Activated B cell treated with CpG ODN at 0.5 μM for 24 hours (primary cell): ENCODE measurements at regions not wholly inside any gene's neighbourhood (a gene's known extent, or its start where the extent isn't known, plus 50 kb on each side); places are given as distances from the start of the nearest gene placed in this dataset.

Source experiments
- ATAC-seq: fragments of 200-7000 bp; cut with Tn5 transposase; one replicate; pipeline ENCODE4 v1.10.0; 2021; ENCODE audit warnings: low read depth, mild to moderate bottlenecking, moderate library complexity
- CTCF ChIA-PET: fragments of 350-600 bp; sonication (Branson Sonifier 250); formaldehyde crosslinking; loops from one replicate; lab custom pipeline; 2021; ENCODE audit warnings: antibody characterized with exemption; lab: Charles Lee
- POLR2A ChIA-PET: fragments of 350-600 bp; sonication (Branson Sonifier 250); formaldehyde crosslinking; loops from one replicate; lab custom pipeline; 2021; ENCODE audit warnings: antibody characterized with exemption; lab: Charles Lee
- DNase-seq: peaks from one replicate; pipeline ENCODE4 v3.0.0; 2022
- H3K27ac Mint-ChIP-seq: one replicate; pipeline ENCODE4 v1.8.0; 2020; ENCODE audit warnings: mixed read lengths
- H3K27me3 Mint-ChIP-seq: one replicate; pipeline ENCODE4 v1.8.0; 2021; ENCODE audit warnings: mixed read lengths
- H3K36me3 Mint-ChIP-seq: one replicate; pipeline ENCODE4 v1.8.0; 2021; ENCODE audit warnings: low read depth, mixed read lengths
- H3K4me1 Mint-ChIP-seq: one replicate; pipeline ENCODE4 v1.8.0; 2021; ENCODE audit warnings: mixed read lengths
- H3K4me3 Mint-ChIP-seq: one replicate; pipeline ENCODE4 v1.8.0; 2020; ENCODE audit warnings: mild to moderate bottlenecking, mixed read lengths
- H3K9me3 Mint-ChIP-seq: one replicate; pipeline ENCODE4 v1.8.0; 2020; ENCODE audit warnings: mixed read lengths
- CTCF ChIP-seq: fragments of 200-600 bp; IDR thresholded peaks from one replicate; pipeline ENCODE4 v1.8.0; 2022; ENCODE audit warnings: antibody characterized with exemption, mild to moderate bottlenecking
- intact Hi-C: fragments of 100-400 bp; cut with micrococcal nuclease; formaldehyde crosslinking; loops from one replicate; pipeline ENCODE4 v1.15.1; 2024

GRCh38 chr13:32956595-32956933 lies 59.7 kb upstream of the KL start:
- no peak overlapping the region for H3K4me3 Mint-ChIP-seq
- TF ChIP-seq CTCF: no peak
- ChIA-PET POLR2A (no interaction called here), CTCF (no interaction called here)
- DNase-seq: no peak
- ATAC-seq: no peak
- intact Hi-C loops: no loop called here
- H3K36me3 Mint-ChIP-seq: no peaks in the 10 kb centered on the region
- H3K27ac Mint-ChIP-seq: no peak overlapping the region
- peaks cover 5% of the 10 kb centered on the region for H3K27me3 Mint-ChIP-seq
- no peaks in the 10 kb centered on the region for H3K9me3 Mint-ChIP-seq
- no peaks in the 10 kb centered on the region for H3K4me1 Mint-ChIP-seq

- CTCF ChIA-PET: no interaction called here
- H3K27me3 Mint-ChIP-seq: peaks cover 6% of the 10 kb centered on the region
- ATAC-seq: no peak
- no peaks in the 10 kb centered on the region for H3K4me1 Mint-ChIP-seq
- no peak overlapping the region for H3K27ac Mint-ChIP-seq
- no peaks in the 10 kb centered on the region for H3K36me3 Mint-ChIP-seq
- H3K4me3 Mint-ChIP-seq: no peak overlapping the region
- no peak for DNase-seq
- no peaks in the 10 kb centered on the region for H3K9me3 Mint-ChIP-seq
- TF ChIP-seq CTCF: no peak
- POLR2A ChIA-PET: no interaction called here
- intact Hi-C loops: no loop called here
Observed at GRCh38 chr13:32960626-32961025, 55.6 kb upstream of the KL start.

DNA sequence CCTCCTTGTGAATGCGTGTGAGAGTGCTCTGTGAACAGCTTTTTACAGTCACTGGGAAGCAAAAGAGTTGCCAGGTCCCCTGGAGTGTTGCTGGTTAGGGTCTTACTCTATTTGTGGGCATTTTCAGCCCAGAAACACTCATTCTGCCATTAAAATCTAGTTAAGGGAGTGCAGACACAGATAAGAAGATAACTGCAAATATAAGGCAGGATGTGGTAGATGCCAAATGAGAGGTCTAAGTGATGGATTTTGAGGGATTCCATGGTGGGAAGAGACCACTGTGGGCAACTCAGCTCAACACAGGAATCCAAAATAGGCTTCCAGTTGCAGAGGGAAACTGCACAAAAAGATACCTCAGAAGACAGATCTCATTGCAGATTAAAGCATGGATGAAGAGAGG lies 54.5 kb upstream of the KL start:
- no peaks in the 10 kb centered on the region for H3K4me1 Mint-ChIP-seq
- peaks cover 6% of the 10 kb centered on the region for H3K27me3 Mint-ChIP-seq
- TF ChIP-seq CTCF: no peak
- ChIA-PET CTCF (no interaction called here), POLR2A (no interaction called here)
- no peak overlapping the region for H3K4me3 Mint-ChIP-seq
- no peak for ATAC-seq
- H3K36me3 Mint-ChIP-seq: no peaks in the 10 kb centered on the region
- intact Hi-C loops: no loop called here
- H3K9me3 Mint-ChIP-seq: no peaks in the 10 kb centered on the region
- H3K27ac Mint-ChIP-seq: no peak overlapping the region
- DNase-seq: no peak

DNA sequence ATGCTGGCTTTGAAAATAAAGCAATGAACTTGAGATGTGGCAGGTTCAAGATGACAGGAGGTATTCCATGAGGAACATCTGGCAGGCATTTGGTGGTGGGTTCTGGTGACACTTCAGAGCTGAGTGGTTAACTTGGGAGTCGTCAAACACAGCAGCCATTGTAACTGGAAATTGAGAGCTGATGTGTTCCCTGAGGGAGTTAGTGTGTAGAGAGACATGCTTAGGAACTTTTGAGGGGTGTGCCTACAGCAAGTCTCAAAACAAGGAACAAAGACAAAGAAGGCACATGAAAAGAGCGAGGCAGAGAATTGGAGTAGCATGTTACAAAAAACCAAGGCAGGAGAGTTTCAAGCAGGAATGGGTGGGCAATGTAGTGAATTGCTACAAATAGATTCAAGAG lies 53.9 kb upstream of the KL start:
- CTCF ChIA-PET: no interaction called here
- H3K27me3 Mint-ChIP-seq: peaks cover 4% of the 10 kb centered on the region
- no peak overlapping the region for H3K4me3 Mint-ChIP-seq
- no peaks in the 10 kb centered on the region for H3K36me3 Mint-ChIP-seq
- TF ChIP-seq CTCF: no peak
- intact Hi-C loops: no loop called here
- no peak for ATAC-seq
- no peaks in the 10 kb centered on the region for H3K9me3 Mint-ChIP-seq
- DNase-seq: no peak
- no peak overlapping the region for H3K27ac Mint-ChIP-seq
- POLR2A ChIA-PET: no interaction called here
- H3K4me1 Mint-ChIP-seq: no peaks in the 10 kb centered on the region

GRCh38 chr13:32964987-32965386 lies 51.2 kb upstream of the KL start:
- POLR2A ChIA-PET: no interaction called here

More at GRCh38 chr13:32964987-32965386, 51.2 kb upstream of the KL start:
- CTCF ChIA-PET: no interaction called here
- Mint-ChIP-seq H3K27ac (no peak overlapping the region), H3K9me3 (no peaks in the 10 kb centered on the region), H3K4me1 (no peaks in the 10 kb centered on the region), H3K4me3 (no peak overlapping the region), H3K36me3 (no peaks in the 10 kb centered on the region), H3K27me3 (peaks cover 1% of the 10 kb centered on the region)
- TF ChIP-seq CTCF: no peak
- intact Hi-C loops: no loop called here
- ATAC-seq: no peak
- DNase-seq: no peak
